ENCODE measurements at regions not wholly inside any gene's neighbourhood (a gene's known extent, or its start where the extent isn't known, plus 50 kb on each side); places are given as distances from the start of the nearest gene placed in this dataset.
"Not testable (repeated sequence)": the region's sequence is repeated elsewhere in the genome, so short reads cannot be mapped to it uniquely, and the experiment has no call there.

DNA sequence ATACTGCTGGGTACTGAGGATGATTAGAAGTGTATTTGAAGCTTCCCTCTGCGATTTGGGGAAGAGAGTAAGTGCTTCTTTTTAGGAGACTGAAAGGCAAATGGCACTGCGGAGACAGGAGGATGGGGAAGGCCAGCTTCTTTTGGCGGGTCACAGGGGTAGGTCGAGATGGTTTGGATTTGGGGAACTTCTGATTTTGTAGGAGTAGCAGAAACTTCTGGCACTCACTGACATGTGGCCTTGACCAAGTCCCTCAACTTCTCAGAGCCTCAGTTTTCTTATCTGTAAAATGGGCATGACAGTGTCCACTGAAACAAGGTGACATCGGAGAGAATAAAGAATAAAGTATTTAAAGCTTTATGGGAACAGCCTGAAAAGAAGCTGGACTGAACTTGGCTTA is 59.8 kb upstream of the WDR11 start:
- no peak overlapping the region for H3K9ac ChIP-seq (ENCODE audit: low read length)
- H3K4me3 ChIP-seq (ENCODE audit: low read length) = no peak overlapping the region
- H3K4me1 ChIP-seq (ENCODE audit: control insufficient read depth, insufficient read depth, low read length) = no peaks in the 10 kb centered on the region
- no peaks in the 10 kb centered on the region for H3K36me3 ChIP-seq (ENCODE audit: control insufficient read depth, insufficient read depth, low read length, severe bottlenecking)
- no peaks in the 10 kb centered on the region for H3K27me3 ChIP-seq (replicated peaks; ENCODE audit: control insufficient read depth, insufficient read depth, low read length)
- no peak for DNase-seq (ENCODE audit: low read depth)
- no peaks in the 10 kb centered on the region for H3K9me3 ChIP-seq (ENCODE audit: control insufficient read depth, low read length)

DNA sequence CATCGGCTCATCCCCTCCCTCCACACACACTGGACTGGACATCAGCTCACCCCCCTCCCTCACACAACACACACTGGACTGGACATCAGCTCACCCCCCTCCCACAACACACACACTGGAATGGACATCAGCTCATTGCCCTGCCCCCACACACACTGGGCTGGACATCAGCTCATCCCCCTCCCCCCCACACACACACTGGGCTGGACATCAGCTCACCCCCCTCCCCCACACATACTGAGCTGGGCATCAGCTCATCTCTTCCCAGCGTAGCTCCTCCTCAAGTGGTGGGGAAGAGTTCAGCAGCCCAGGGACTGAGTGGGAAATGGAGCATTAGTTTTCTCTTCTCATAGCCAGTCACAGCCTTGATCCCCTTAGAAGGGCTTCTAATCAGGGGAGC is 58.1 kb upstream of the WDR11 start:
- DNase-seq (ENCODE audit: low read depth) = no peak

DNA sequence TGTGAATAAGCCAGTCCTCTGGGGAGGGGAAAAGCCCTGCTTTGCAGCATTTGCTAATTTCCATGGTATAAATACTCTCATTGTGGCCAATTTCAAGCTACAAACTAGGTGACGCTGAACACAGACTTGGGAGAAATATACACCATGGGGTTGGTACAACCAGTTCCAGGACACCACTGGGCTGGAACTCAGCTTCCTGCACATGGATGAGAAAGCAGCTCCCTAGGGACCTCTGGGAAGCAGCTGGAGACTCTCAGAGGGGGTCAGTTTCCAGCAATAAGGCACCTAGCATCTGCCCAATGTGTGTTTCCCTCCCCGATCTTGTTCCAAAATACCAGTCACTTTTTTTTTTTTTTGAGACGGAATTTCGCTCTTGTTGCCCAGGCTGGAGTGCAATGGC is 56.8 kb upstream of the WDR11 start:
- H3K36me3 ChIP-seq (ENCODE audit: control insufficient read depth, insufficient read depth, low read length, severe bottlenecking) = no peaks in the 10 kb centered on the region
- no peak for DNase-seq (ENCODE audit: low read depth)
- H3K27me3 ChIP-seq (replicated peaks; ENCODE audit: control insufficient read depth, insufficient read depth, low read length) = no peaks in the 10 kb centered on the region
- H3K4me1 ChIP-seq (ENCODE audit: control insufficient read depth, insufficient read depth, low read length) = no peaks in the 10 kb centered on the region
- H3K4me3 ChIP-seq (ENCODE audit: low read length) = no peak overlapping the region
- no peak overlapping the region for H3K9ac ChIP-seq (ENCODE audit: low read length)
- H3K9me3 ChIP-seq (ENCODE audit: control insufficient read depth, low read length) = no peaks in the 10 kb centered on the region

More for the DNA sequence above, 58.1 kb upstream of the WDR11 start:
- H3K36me3 ChIP-seq (ENCODE audit: control insufficient read depth, insufficient read depth, low read length, severe bottlenecking) = no peaks in the 10 kb centered on the region
- no peaks in the 10 kb centered on the region for H3K27me3 ChIP-seq (replicated peaks; ENCODE audit: control insufficient read depth, insufficient read depth, low read length)
- no peaks in the 10 kb centered on the region for H3K4me1 ChIP-seq (ENCODE audit: control insufficient read depth, insufficient read depth, low read length)
- H3K9me3 ChIP-seq (ENCODE audit: control insufficient read depth, low read length) = no peaks in the 10 kb centered on the region
- H3K9ac ChIP-seq (ENCODE audit: low read length) = no peak overlapping the region
- H3K4me3 ChIP-seq (ENCODE audit: low read length) = no peak overlapping the region

DNA sequence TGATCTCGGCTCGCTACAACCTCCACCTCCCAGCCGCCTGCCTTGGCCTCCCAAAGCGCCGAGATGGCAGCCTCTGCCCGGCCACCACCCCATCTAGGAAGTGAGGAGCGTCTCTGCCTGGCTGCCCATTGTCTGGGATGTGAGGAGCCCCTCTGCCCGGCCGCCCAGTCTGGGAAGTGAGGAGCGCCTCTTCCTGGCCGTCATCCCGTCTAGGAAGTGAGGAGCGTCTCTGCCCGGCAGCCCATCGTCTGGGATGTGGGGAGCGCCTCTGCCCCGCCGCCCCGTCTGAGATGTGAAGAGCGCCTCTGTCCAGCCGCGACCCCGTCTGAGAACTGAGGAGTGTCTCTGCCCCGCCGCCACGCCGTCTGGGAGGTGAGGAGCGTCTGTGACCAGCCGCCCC is 52.9 kb upstream of the WDR11 start:
- H3K4me3 ChIP-seq (ENCODE audit: low read length); H3K9me3 ChIP-seq (ENCODE audit: control insufficient read depth, low read length): not testable (repeated sequence)

DNA sequence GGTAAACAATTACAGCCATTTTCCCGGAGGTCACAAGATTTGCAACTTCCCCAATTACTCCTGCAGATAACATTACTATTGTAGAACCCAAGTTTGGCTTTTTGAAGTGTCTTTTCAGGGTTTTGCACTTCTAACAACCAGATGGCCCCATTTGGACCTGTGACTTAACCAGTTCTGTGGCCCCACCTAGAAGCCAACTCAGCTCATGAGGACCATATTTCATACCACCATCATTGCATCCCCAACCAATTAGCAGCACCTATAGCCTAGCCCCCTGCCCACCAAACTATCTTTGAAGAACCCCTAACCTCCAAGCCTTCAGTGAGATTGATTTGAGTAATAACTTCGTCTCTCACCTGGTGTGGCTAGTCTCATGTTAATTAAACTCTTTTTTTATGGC is 51.3 kb upstream of the WDR11 start:
- Histone ChIP-seq H3K4me3 (ENCODE audit: low read length) (no peak overlapping the region), H3K36me3 (ENCODE audit: control insufficient read depth, insufficient read depth, low read length, severe bottlenecking) (no peaks in the 10 kb centered on the region), H3K9me3 (ENCODE audit: control insufficient read depth, low read length) (no peaks in the 10 kb centered on the region), H3K4me1 (ENCODE audit: control insufficient read depth, insufficient read depth, low read length) (no peaks in the 10 kb centered on the region), H3K9ac (ENCODE audit: low read length) (no peak overlapping the region), H3K27me3 (replicated peaks; ENCODE audit: control insufficient read depth, insufficient read depth, low read length) (peaks cover 2% of the 10 kb centered on the region)
- no peak for DNase-seq (ENCODE audit: low read depth)

More for the DNA sequence above, 52.9 kb upstream of the WDR11 start:
- not testable (repeated sequence) for H3K4me1 ChIP-seq (ENCODE audit: control insufficient read depth, insufficient read depth, low read length); H3K9ac ChIP-seq (ENCODE audit: low read length); DNase-seq (ENCODE audit: low read depth); H3K36me3 ChIP-seq (ENCODE audit: control insufficient read depth, insufficient read depth, low read length, severe bottlenecking); H3K27me3 ChIP-seq (replicated peaks; ENCODE audit: control insufficient read depth, insufficient read depth, low read length)

DNA sequence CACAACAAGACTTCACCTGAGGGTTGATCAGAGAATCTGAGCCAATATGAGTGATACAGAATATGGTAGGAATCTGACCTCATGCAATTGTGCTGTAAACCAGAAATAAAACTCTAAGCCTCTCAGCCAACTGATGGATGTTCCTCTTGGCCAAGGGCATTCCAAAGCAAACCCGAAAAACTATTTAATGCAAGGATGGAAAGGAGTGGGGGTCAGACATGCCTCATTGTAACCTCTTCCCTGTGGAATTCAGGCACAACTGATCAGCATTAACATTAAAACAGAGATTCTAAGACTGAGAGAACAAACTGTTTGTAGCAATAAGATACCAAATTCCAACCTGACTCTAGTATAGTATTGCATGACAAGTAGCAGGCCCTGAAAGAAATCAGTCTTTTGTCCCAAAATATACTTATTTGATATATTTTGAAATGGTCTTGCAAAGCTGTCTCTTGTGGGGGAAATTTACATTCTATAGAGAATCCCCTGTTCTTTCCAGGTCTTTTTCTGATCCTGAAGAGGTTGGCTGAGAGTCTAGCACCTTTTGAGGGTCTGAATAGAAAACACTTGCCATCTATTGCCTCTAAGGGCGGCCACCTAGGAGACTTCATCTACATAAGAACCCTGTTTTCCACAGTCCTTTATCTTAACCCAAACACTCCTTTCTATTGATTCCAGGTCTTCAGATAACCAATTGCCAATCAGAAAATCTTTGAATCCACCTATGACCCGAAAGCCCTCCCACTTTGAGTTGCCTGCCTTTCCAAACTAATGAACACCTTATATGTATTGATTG is 50.4 kb upstream of the WDR11 start:
- no peak overlapping the region for H3K9ac ChIP-seq (ENCODE audit: low read length)
- H3K9me3 ChIP-seq (ENCODE audit: control insufficient read depth, low read length) = no peaks in the 10 kb centered on the region
- peaks cover 2% of the 10 kb centered on the region for H3K27me3 ChIP-seq (replicated peaks; ENCODE audit: control insufficient read depth, insufficient read depth, low read length)
- H3K4me1 ChIP-seq (ENCODE audit: control insufficient read depth, insufficient read depth, low read length) = no peaks in the 10 kb centered on the region
- DNase-seq (ENCODE audit: low read depth) = no peak
- H3K36me3 ChIP-seq (ENCODE audit: control insufficient read depth, insufficient read depth, low read length, severe bottlenecking) = no peaks in the 10 kb centered on the region
- H3K4me3 ChIP-seq (ENCODE audit: low read length) = no peak overlapping the region

Data from adipocyte (in vitro differentiated cells).